Right lung (tissue), 2 donors: ENCODE measurements at regions not wholly inside any gene's neighbourhood (a gene's known extent, or its start where the extent isn't known, plus 50 kb on each side); places are given as distances from the start of the nearest gene placed in this dataset.

Source experiments
- DNase-seq, 2 donors: peaks; one replicate each; pipeline ENCODE4 v3.0.0-alpha.2; 2013

DNA sequence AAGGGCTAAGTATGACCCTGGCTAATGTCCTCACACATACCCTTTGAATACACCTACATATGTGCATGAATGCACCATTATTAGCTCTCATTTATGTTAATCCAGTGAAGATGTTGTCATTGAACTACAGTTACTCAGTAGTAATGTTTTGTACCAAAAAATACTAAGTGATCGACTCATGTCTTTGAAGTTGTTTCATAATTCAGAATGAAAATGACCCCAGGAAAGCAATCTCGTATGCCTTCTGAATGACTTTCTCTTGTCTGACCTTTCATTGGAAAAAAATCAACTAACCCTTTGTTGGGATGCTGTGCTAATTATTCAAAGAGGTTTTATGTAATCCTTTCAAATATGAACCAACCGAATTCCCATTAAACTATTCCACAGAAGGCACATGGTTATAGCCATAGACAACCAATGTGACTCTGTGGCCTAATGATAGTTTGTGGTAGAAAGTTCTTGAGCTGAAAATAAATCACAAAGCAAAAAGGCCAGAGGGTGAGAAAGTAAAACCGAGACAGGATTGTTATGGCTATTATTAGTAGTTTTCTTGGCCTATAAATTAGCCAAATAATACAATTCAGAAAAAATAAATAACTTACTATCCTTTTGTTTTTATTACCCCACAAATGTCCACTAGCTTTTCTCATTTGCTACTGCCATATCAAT lies 86.8 kb upstream of the STARD13 start:
- DNase-seq: no peak

DNA sequence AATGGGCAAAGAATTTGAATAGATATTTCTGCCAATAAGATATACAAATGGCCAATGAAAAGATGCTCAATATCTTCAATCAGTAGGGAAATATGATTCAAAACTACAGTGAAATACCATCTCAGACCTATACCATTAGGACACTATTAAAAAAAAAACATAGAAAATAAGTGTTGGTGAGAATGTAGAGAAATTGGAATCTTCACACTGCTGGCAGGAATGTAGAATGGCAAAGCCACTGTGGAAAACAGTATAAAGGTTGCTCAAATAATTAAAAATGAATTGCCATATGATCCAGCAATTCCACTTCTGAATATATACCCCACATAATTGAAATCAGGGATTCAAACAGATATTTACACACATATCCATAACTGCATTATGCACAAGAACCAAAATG lies 88.1 kb upstream of the STARD13 start:
- DNase-seq: no peak

GRCh38 chr13:33375421-33375820 lies 89.9 kb upstream of the STARD13 start:
- DNase-seq: no peak

- no peak for DNase-seq
These were observed 90.7 kb upstream of the STARD13 start for GRCh38 chr13:33376212-33376611.

- no peak for DNase-seq
These were observed 91.9 kb upstream of the STARD13 start for GRCh38 chr13:33377411-33377810.

DNA sequence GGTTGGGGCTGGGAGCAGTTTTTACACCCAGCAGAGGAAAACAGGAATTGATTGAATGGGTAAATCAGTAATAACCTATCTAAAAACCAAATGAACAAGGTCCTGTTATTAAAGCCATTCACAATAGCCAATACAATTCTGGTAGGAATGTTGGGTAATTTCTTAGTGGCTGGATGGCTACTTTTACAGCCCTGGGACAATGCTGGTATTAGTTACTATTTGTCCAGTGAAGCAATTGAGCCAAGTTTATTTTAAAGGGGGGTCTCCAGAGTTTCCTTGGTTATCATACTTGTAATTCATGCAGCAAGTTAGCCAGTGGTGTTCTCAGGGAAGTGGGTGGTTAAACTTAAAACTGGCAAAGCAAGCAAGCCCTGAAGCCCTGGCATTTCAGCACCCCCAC lies 92.3 kb upstream of the STARD13 start:
- no peak for DNase-seq

DNA sequence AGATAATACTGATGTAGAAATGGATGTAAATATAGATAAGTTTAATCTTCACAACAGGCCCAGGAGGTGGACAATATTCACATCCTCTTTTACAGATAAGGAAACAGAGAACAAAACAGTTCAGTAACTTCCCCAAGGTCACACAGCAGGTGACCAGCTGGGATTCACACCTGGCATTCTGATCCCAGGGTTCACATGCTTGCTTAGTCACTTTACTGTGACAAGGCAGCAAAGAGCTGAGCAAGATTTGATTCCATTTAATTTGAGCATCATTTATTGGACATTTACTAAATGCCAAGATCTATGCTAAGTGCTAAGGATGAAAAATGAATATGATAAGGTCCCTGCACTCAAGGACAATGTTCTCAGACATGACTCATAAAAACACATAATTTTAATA lies 94.1 kb upstream of the STARD13 start:
- no peak for DNase-seq

DNA sequence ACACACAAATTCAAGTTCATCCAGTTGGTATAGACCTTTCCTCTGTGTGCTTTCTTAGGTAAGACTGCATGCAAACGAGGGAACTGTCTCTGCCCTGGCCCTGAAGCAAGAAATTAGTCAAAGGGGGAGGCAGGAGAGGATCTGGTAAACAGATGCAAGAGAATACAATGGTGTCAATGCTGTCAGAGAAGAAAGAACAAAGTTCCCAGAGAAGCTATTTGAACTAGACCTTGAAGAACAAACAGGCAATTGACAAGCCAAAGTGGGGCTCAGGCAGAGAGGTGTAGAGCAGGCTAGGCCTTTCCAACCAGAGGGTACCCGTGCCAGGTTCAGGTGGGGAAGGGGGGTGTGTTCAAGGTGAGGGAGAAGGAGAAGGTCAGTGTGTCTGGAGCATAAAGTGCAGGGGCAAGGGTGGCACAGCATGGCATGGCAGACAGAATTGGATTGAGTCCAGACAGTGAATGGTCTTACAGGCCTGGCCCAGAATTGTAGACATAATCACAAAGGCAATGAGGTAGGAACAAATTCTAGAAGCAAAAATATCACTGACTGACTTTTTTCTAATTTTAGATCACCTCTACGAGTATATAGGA lies 95.0 kb upstream of the STARD13 start:
- no peak for DNase-seq

GRCh38 chr13:33381180-33381579 lies 95.6 kb upstream of the STARD13 start:
- DNase-seq: no peak

- no peak for DNase-seq
These were observed 96.4 kb upstream of the STARD13 start for GRCh38 chr13:33381906-33382305.

- DNase-seq: no peak
These were observed 98.4 kb upstream of the STARD13 start for GRCh38 chr13:33383724-33384577.

GRCh38 chr13:33388286-33388998 lies 102.9 kb upstream of the STARD13 start:
- DNase-seq: no peak

GRCh38 chr13:33392794-33393405 lies 107.3 kb upstream of the STARD13 start:
- no peak for DNase-seq

DNA sequence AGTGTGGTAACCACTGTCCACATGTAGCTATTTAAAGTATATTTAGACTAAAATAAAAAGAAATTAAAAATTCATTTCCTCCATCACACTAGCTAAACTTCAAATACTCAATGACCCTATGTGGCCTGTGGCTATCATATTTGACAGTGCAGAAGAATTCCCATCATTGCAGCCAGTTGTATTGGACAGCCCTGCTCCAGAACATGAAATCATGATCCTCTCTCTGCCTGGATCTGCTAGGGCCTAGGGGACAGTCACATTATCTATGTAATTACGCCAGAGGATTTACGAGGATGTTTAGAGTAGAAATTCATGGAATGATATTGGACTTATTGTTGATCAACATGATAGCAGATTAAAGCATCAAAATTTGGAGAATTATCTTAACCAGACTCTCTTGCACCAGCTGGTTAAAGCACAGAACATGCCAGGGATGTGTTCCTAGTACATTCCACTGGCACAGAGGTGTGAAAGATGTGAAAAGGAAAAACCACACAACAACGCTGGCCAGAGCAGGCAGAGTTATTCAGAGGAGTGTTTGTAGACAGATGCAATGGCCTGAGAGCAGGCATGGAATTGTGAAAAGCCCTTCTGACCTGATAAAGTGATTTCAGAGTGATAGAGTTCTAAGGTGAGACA lies 108.9 kb upstream of the STARD13 start:
- no peak for DNase-seq

GRCh38 chr13:33401238-33401637 lies 115.7 kb upstream of the STARD13 start:
- DNase-seq: peak; percentile 24 to 31

DNA sequence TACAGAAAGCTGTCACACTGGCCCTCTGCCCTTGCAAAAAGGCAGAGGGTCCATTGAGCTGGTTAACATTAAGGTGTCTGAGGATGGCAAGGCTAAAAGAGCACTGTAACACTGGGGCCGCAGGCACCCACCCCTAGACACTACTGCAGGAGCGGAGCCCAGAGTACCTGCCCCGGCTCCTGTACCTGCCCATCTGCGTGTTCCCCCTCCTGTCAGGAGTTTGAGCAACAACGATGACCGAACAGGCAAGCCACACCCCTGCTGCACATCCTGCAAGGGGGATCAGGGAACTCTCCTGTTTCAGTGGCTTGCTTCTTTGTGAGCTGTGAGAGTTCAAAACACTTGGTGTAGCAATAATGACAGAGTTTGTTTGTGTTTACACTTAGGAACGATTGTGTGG lies 117.4 kb upstream of the STARD13 start:
- DNase-seq: no peak

DNA sequence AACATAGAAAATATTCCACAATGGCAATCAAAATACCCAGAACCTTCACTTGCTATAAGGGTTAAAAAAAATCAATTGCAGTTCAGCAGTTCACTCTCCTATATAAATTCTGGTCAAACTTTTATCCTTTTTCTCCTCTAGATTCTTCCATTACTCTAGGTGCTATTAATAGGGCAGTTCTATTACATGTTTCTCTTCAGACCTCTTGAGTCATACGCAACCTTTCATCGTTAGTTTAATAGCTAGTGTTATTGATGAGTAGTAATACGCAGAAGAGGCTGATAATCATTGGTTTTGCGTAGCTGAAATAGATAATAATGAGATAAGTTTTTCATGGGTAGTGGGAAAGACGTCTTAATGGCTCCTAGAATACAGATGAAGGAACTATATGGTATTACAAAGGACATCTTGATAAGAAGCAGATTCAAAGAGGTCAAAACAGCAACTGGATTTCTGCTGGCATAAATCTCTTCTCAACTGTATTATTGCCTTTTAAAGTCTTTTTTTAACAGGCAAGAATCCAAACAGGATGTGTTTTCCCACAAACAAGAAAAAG lies 118.3 kb upstream of the STARD13 start:
- DNase-seq: no peak

DNA sequence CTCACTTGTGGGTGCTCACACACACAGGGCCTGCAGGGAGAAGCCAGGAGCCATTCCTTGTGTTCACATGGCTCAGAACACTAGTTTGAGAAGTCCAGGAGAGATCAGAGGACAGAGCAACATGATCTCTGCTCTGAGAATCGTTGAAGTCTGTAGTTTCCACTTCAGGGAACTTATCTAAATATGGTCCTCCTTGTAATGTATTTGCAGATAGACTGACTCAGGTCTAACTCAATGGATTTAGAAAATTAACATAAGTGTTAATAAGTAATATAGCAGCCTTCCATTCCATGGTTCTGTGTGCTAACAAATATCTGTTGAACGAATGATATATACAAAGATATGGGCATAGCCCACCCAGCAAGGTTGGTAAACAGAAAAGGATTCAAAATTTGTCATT lies 119.8 kb upstream of the STARD13 start:
- no peak for DNase-seq

DNA sequence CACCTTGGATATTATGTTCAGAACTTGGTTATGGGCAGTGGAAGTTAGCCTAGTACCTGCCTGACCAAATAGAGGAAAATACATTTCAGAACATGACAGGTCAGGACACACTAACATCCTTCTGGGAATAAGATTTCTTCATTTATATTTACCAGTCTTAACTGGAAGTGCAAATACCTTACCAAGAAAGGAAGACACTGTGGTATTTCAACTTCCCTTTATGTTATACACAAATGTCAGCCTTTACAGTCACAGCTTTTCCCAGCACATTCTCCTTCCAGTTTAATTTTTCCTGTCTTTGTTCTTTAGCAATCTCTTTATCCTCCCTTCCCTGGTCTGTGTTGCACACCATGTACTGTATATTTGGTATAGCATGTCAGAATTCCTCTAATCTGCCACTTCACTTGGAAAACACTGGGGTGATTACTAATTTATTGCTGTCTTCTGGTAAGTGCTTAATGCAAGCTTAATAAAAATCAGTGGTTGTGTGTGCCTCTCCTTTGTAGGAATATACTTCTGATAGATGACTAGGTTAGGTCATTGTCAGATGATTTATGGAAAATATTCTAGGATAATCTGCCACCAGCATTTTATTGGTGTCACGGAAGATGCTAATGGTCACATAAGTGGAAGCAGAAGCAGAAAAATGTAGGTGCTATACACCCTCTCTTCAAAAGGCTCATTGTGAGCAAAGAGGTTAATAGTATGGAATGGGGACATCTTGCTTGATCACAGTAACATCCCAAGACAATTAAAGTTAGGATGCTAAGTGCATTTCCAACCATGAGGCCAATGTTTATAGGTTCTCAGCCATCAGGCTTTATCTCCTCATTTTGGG lies 124.3 kb upstream of the STARD13 start:
- no peak for DNase-seq

DNA sequence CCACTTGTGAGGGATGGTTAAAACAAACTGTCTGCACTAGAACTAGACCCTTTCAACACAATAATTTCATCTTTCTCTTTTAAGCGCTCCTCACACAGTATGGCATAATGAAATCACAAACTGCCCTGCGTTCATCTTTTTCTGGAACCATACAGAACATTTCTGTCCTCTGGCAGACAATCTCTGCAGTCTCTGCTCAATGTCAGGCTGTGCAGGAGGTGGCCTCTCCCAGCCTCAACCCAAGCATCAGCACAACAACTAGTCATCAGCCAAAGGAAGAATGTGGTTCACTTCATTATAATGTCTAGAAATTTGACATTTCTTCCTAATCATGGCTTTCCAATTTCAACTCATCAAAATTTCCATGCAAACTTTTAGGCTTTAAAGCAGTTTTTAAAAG lies 125.1 kb upstream of the STARD13 start:
- no peak for DNase-seq
